ENCODE measurements at regions not wholly inside any gene's neighbourhood (a gene's known extent, or its start where the extent isn't known, plus 50 kb on each side); places are given as distances from the start of the nearest gene placed in this dataset.

DNA sequence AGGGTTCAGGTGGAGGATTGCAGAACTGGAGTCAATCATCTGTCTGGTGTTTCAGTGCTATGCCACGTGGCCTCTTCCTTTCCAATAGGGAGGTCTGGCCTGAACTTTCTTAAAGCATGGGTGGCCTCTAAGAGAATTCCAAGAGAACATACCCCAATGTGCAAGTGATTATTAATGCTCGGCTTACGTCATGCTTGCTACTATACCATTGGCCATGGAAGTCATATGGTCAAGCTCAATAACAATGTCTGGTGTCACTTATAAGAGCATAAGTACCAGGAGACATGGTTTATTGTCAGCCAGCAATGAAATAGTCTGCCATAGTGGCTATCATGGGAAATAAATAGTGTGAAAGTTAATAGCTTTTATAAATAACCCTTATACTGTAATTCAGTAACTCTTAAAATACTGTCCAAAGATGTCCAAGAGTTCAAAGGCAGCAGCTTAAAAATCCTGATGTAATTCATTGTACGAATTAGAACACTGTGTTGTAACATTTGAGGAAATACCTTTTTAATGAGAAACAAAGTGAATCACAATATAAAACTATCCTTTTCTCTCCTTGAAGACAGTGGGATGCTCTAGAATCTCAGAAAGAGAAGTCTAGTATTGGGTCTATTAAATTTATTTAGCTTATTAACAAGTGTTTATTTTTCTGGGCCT is 355.4 kb upstream of the PRR16 start (continued):
- TF ChIP-seq, protein P1, sequence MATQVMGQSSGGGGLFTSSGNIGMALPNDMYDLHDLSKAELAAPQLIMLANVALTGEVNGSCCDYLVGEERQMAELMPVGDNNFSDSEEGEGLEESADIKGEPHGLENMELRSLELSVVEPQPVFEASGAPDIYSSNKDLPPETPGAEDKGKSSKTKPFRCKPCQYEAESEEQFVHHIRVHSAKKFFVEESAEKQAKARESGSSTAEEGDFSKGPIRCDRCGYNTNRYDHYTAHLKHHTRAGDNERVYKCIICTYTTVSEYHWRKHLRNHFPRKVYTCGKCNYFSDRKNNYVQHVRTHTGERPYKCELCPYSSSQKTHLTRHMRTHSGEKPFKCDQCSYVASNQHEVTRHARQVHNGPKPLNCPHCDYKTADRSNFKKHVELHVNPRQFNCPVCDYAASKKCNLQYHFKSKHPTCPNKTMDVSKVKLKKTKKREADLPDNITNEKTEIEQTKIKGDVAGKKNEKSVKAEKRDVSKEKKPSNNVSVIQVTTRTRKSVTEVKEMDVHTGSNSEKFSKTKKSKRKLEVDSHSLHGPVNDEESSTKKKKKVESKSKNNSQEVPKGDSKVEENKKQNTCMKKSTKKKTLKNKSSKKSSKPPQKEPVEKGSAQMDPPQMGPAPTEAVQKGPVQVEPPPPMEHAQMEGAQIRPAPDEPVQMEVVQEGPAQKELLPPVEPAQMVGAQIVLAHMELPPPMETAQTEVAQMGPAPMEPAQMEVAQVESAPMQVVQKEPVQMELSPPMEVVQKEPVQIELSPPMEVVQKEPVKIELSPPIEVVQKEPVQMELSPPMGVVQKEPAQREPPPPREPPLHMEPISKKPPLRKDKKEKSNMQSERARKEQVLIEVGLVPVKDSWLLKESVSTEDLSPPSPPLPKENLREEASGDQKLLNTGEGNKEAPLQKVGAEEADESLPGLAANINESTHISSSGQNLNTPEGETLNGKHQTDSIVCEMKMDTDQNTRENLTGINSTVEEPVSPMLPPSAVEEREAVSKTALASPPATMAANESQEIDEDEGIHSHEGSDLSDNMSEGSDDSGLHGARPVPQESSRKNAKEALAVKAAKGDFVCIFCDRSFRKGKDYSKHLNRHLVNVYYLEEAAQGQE (IDR thresholded peaks at IDR 0.05; ENCODE audit: borderline replicate concordance), result no peak
- TF ChIP-seq, protein P1 (CRISPR knock-in tag; IDR thresholded peaks at IDR 0.05; ENCODE audit: low read depth), result no peak

DNA sequence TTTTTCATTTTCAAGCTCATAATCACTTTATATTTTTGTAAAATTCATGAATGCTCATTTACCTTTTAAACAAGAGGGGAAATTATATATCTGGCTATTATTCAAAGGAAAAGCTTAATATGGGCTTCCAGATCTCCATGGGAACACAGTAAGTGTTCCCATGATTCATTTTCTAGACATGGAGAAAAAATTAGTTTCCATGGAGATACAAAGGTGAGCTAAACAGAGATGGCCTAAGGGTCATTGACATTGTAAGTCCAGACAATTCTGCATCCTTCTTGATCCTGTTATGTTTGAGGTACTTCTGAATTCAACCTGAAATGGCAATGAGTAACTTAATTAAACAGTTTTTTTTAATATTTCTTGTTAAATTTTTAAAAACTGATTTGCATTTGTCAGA is 341.4 kb upstream of the PRR16 start:
- no peak overlapping the region for H3K27ac ChIP-seq (ENCODE audit: extremely low read depth, low read depth, low read length)
- H3K9me3 ChIP-seq (replicated peaks; ENCODE audit: control insufficient read depth, insufficient read depth, low read depth, low read length), result no peaks in the 10 kb centered on the region
- BruUV-seq (replicated peaks), result no TSS peak
- no peak for DNase-seq (ENCODE audit: extremely low read depth in 1 of 4, low spot score in 3 of 4)
- intact Hi-C loops (cut with micrococcal nuclease), result no loop called here
- H4K20me1 ChIP-seq (replicated peaks; ENCODE audit: control insufficient read depth, insufficient read depth, low read length), result no peaks in the 10 kb centered on the region
- no peaks in the 10 kb centered on the region for H3K27me3 ChIP-seq (ENCODE audit: control insufficient read depth in 2 of 2, insufficient read depth in 2 of 2, low read length in 2 of 2)
- ChIA-PET POLR2A (no interaction called here), CTCF (ENCODE audit: low intra/inter-chr PET ratio) (no interaction called here)
- no peaks in the 10 kb centered on the region for H3K9me1 ChIP-seq (ENCODE audit: control insufficient read depth, insufficient read depth, low read length)
- no peak overlapping the region for H3K4me3 ChIP-seq
- in situ Hi-C loops (cut with MboI), result no loop called here
- no peak for FAIRE-seq
- H3K4me1 ChIP-seq (replicated peaks in 1 of 2; ENCODE audit: control insufficient read depth in 2 of 2, insufficient read depth in 2 of 2, low read length in 2 of 2), result no peaks in the 10 kb centered on the region
- H3K36me3 ChIP-seq (ENCODE audit: control insufficient read depth, insufficient read depth, low read length), result no peaks in the 10 kb centered on the region
- ATAC-seq, result no peak
- H2AFZ ChIP-seq (ENCODE audit: low read depth, low read length), result no peak overlapping the region
- H3K9ac ChIP-seq (ENCODE audit: insufficient read depth in 1 of 2, low read depth in 2 of 2, low read length in 2 of 2), result no peak overlapping the region
- H3K79me2 ChIP-seq (ENCODE audit: control insufficient read depth, insufficient read depth, low read length), result no peaks in the 10 kb centered on the region
- no peak overlapping the region for H3K4me2 ChIP-seq (ENCODE audit: insufficient read depth, low read length)
- TF ChIP-seq NCOA1 (IDR thresholded peaks at IDR 0.05; ENCODE audit: low read depth) (no peak), ZNF507 (tag; conservative IDR thresholded peaks at IDR 0.05) (no peak), TRIM28 (IDR thresholded peaks at IDR 0.05) (no peak), ZKSCAN1 (IDR thresholded peaks at IDR 0.05; ENCODE audit: low read depth, low read length) (no peak), ZNF764 (CRISPR knock-in tag; IDR thresholded peaks at IDR 0.05; ENCODE audit: low read depth) (no peak), MEIS2 (IDR thresholded peaks at IDR 0.05; ENCODE audit: partially characterized antibody) (no peak), ZNF408 (CRISPR knock-in tag; IDR thresholded peaks at IDR 0.05; ENCODE audit: low read depth) (no peak), CREB1 (IDR thresholded peaks at IDR 0.05) (no peak), CREB1 (CRISPR knock-in tag; IDR thresholded peaks at IDR 0.05) (no peak), GATAD2A (IDR thresholded peaks at IDR 0.05) (no peak), BDP1 (IDR thresholded peaks at IDR 0.05; ENCODE audit: insufficient read depth, insufficient read length) (no peak)
- TF ChIP-seq, protein P2, sequence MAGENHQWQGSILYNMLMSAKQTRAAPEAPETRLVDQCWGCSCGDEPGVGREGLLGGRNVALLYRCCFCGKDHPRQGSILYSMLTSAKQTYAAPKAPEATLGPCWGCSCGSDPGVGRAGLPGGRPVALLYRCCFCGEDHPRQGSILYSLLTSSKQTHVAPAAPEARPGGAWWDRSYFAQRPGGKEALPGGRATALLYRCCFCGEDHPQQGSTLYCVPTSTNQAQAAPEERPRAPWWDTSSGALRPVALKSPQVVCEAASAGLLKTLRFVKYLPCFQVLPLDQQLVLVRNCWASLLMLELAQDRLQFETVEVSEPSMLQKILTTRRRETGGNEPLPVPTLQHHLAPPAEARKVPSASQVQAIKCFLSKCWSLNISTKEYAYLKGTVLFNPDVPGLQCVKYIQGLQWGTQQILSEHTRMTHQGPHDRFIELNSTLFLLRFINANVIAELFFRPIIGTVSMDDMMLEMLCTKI (IDR thresholded peaks at IDR 0.05; ENCODE audit: partially characterized antibody), result no peak

Measured in K562 (cell line).